ENCODE measurements at regions not wholly inside any gene's neighbourhood (a gene's known extent, or its start where the extent isn't known, plus 50 kb on each side); places are given as distances from the start of the nearest gene placed in this dataset.

GRCh38 chr16:82366462-82366861 is 196.4 kb upstream of the MPHOSPH6 start:
- no peak overlapping the region for H2AFZ ChIP-seq (ENCODE audit: low read length)
- no peak overlapping the region for H2BK5ac ChIP-seq (ENCODE audit: low read depth, low read length)
- H3K9me3 ChIP-seq (ENCODE audit: insufficient read depth in 2 of 2, low read depth in 1 of 2, low read length in 1 of 2), result no peaks in the 10 kb centered on the region
- H2AK5ac ChIP-seq (ENCODE audit: low read depth, low read length), result no peak overlapping the region
- CTCF ChIA-PET (ENCODE audit: partially characterized antibody), result interaction anchor here (0.9 to 3.2 kb wide), 5 partner anchors 22 to 214 kb away, joined by 3 to 14 read pairs (median 5); no protein-coding TSS in a partner anchor
- H3K56ac ChIP-seq (replicated peaks; ENCODE audit: insufficient read length, low read depth, low read length), result no peak overlapping the region
- H3K4me2 ChIP-seq (ENCODE audit: insufficient read depth in 1 of 2, low read depth in 2 of 2, low read length in 2 of 2), result no peak overlapping the region
- H4K91ac ChIP-seq (replicated peaks; ENCODE audit: insufficient read length, low read length), result no peak overlapping the region
- no peak overlapping the region for H3K4me3 ChIP-seq (ENCODE audit: extremely low read depth in 1 of 4, insufficient read depth in 2 of 4, low read depth in 3 of 4, low read length in 4 of 4)
- POLR2A ChIA-PET (ENCODE audit: partially characterized antibody), result no interaction called here
- no peaks in the 10 kb centered on the region for H3K27me3 ChIP-seq (replicated peaks in 1 of 4; ENCODE audit: control insufficient read depth in 3 of 4, extremely low read depth in 1 of 4, insufficient read depth in 3 of 4, low read length in 3 of 4)
- H3K79me1 ChIP-seq (ENCODE audit: low read depth, low read length), result no peaks in the 10 kb centered on the region
- no peak for FAIRE-seq
- DNase-seq (ENCODE audit: low read depth in 1 of 2, low spot score in 2 of 2), result no peak
- no peaks in the 10 kb centered on the region for H3K36me3 ChIP-seq (ENCODE audit: control insufficient read depth in 2 of 4, insufficient read depth in 4 of 4, low read length in 3 of 4)
- H3K27ac ChIP-seq (ENCODE audit: low read depth, low read length), result no peak overlapping the region
- no peak overlapping the region for H2BK20ac ChIP-seq (ENCODE audit: low read length)
- H3K14ac ChIP-seq (ENCODE audit: insufficient read length), result no peak overlapping the region
- no peak overlapping the region for H2BK120ac ChIP-seq (replicated peaks; ENCODE audit: low read depth, low read length)
- H3K4me1 ChIP-seq (replicated peaks in 1 of 4; ENCODE audit: control insufficient read depth in 3 of 4, insufficient read depth in 4 of 4, low read length in 3 of 4), result no peaks in the 10 kb centered on the region; a peak in 1 of 7 replicates
- no peak overlapping the region for H4K8ac ChIP-seq (ENCODE audit: extremely low read depth, insufficient read depth, low read length)
- H3K23ac ChIP-seq (ENCODE audit: insufficient read length), result no peak overlapping the region
- WGBS, 2 experiments (ENCODE audit: extremely low coverage in 1 of 2, insufficient coverage in 1 of 2, insufficient read length in 1 of 2, insufficient replicate concordance in 2 of 2, low coverage in 1 of 2, low lambda C conversion rate in 2 of 2, missing lambda C conversion rate in 1 of 2), result 94% methylated on average over 2 of the region's 2 CpGs; no CpG with 5 or more reads in 1 of the 2 experiments
- H4K20me1 ChIP-seq (replicated peaks in 1 of 2; ENCODE audit: control insufficient read depth in 1 of 2, insufficient read depth in 2 of 2, low read length in 2 of 2), result no peaks in the 10 kb centered on the region
- H2BK12ac ChIP-seq (ENCODE audit: low read depth, low read length), result no peak overlapping the region
- H3K4ac ChIP-seq (replicated peaks; ENCODE audit: insufficient read length, low read depth, low read length), result no peak overlapping the region
- H4K5ac ChIP-seq (ENCODE audit: insufficient read length, low read depth, low read length), result no peak overlapping the region
- no peak overlapping the region for H3K18ac ChIP-seq (ENCODE audit: extremely low read depth, low read length)
- no peaks in the 10 kb centered on the region for H3K23me2 ChIP-seq (ENCODE audit: low read depth, low read length)
- no peak overlapping the region for H3K9ac ChIP-seq (replicated peaks in 1 of 4; ENCODE audit: extremely low read depth in 1 of 4, low read depth in 3 of 4, low read length in 3 of 4)
- no peaks in the 10 kb centered on the region for H3K79me2 ChIP-seq (ENCODE audit: control insufficient read depth in 1 of 2, insufficient read depth in 2 of 2, low read length in 2 of 2)
- no peak overlapping the region for H2BK15ac ChIP-seq (ENCODE audit: low read length)
- TF ChIP-seq GABPA (IDR thresholded peaks at IDR 0.05; ENCODE audit: borderline replicate concordance, insufficient read depth, low read length), result no peak
- no peak for TF ChIP-seq JUND (IDR thresholded peaks at IDR 0.05; ENCODE audit: low read length)
- no peak for TF ChIP-seq NANOG (IDR thresholded peaks at IDR 0.05; ENCODE audit: insufficient read depth, low read depth, low read length, poor library complexity, severe bottlenecking)

Measured in H1 (cell line).